Astrocyte of the hippocampus (primary cell): ENCODE measurements at regions not wholly inside any gene's neighbourhood (a gene's known extent, or its start where the extent isn't known, plus 50 kb on each side); places are given as distances from the start of the nearest gene placed in this dataset.
"Not testable (repeated sequence)": the region's sequence is repeated elsewhere in the genome, so short reads cannot be mapped to it uniquely, and the experiment has no call there.

Experiments
- DNase-seq: peaks from one replicate; pipeline ENCODE4 v3.0.0; 2011; ENCODE audit warnings: low read depth, low spot score

DNA sequence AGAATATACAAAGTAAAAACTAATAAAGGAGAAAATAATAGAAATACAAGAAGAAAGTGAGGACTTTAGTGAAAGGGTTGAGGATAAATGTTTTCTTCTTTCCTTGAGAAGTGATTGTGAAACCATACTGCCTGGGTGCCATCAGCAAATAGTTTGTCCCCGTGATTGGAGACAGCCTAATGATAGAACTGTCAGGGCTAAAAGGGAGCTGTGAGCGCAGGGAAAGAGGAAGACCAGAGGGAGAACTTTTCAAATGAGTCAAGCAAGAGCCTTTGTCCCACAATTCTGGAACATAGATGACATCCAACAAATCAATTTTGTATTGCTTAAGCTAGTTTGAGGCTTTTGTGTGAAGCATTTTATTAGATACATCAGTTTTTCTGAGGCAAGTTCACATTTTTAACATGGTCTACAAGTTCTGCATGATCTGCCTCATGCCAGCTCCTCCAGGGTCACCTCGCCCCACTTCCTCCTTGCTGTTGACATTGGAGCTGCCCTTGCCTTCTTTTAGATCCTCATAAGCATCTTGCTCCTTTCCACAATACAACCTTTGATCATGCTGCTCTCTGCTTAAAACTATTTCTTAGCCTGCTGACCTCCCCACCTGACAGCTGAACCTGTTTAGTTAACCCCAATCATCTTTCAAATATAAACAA, 213.4 kb upstream of the REG3G start:
- no peak for DNase-seq

DNA sequence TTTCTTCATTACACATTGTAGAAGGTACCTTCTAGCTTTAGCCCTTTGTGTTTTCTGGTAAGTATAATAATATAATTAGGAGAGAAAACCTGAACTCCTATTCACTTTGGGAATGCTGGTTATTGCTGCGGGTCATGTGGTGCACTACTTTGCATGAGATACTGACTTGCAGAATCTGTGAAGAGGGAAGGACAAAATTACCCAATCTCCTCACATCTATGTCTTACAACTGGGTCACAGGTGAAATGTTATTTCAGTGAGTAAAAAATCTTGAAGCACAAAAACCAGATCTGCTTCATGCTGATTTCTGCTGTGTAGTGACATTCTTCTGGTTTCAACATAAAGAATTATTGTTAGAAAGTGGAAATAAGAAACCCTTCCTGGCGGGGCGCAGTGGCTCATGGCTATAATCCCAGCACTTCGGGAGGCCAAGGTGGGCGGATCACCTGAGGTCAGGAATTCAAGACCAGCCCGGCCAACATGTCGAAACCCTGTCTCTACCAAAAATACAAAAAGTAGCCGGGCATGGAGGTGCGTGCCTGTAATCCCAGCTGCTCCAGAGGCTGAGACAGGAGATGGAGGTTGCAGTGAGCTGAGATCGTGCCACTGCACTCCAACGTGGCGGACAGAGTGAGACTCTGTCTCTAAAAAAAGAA, 211.0 kb upstream of the REG3G start:
- DNase-seq: no peak

DNA sequence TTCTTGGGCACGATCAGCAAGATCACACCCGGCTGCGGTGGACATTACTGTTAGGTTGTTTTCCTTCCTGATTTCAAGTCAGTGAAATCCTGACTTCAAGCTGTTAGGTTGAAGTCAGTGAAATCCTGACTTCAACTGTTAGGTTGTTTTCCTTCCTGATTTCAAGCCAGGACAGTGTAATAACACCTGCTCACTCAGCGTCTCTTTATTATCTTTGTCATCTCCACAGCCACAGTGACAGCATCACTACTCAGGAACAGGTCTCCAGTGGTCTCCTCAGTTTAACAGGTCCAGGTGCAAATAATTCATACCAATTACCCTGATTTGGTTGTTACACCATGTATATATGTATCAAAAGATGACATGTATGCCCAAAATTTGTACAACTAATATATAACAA, 208.1 kb upstream of the REG3G start:
- no peak for DNase-seq

DNA sequence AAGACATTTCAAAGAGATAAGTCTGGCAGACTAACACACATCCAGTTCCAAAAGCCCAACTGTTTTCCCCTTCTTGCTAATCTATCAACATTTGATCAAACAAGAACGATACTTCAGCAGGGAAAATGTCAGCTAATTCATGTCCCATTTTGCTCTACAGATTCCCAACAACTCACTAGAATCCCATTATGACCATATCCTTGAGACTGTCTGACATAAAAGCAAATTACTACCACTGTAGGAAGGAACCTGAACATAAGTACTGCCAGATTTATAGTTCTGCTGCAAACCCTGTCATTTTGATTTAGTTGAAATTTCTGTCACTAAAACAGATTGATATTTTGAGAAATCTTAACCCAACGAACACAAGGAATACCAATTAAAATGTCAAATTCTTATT, 193.0 kb upstream of the REG3G start:
- no peak for DNase-seq

DNA sequence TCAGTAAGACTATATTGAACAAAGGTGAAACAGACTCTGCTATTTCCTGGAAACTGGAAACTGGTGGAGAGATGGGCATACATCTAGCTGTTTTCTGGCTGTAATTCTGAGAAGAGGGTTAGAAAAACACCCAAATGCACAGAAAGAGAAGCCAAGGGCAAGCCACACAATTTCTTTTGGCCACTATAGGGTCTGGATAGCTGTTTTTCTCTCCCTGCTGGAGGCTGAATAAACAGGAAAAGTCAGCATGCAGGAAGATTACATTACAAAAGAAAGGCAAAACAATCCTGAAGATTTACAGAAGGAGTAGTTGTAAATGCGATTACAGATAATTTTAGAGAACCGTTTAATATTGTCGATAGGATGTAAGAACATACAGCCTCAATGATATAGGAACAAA, 186.2 kb upstream of the REG3G start:
- DNase-seq: peak; percentile 7

DNA sequence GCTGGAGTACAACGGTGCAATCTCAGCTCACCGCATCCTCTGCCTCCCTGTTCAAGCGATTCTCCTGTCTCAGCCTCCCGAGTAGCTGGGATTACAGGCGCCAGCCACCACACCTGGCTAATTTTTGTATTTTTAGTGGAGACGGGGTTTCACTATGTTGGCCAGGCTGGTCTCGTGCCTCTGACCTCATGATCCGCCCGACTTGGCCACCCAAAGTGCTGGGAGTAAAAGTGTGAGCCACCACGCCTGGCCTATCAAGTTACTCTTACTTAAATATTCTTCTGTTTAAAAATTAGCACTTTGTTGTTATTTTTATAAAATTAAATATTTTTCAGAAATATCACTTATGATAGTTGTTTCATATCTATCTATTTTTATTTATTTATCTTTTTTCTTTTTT, 185.2 kb upstream of the REG3G start:
- not testable (repeated sequence) for DNase-seq

DNA sequence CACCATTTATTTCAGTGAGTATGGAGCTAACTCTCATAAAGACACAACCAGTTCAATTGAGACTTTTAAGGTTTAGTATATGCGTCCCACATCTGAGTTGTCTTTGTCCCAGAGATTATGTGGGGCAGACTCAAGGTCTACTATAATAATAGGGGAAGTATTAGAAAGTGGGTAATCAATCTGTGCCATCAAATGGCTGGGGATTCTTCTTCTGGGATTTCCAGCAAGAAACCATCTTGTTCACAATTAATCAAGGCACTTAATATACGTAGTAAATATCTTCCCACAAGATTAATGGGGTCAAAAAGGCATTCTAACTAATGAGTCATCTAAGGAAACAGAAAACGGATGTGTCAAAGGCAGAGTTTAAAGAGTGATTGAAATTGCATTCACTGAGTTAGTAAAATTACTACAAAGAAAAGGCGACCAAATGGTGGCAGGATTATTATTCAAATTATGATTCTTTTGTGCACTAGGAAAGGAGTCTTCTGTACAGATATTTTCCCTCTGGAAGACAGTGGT, 179.8 kb upstream of the REG3G start:
- DNase-seq: no peak

DNA sequence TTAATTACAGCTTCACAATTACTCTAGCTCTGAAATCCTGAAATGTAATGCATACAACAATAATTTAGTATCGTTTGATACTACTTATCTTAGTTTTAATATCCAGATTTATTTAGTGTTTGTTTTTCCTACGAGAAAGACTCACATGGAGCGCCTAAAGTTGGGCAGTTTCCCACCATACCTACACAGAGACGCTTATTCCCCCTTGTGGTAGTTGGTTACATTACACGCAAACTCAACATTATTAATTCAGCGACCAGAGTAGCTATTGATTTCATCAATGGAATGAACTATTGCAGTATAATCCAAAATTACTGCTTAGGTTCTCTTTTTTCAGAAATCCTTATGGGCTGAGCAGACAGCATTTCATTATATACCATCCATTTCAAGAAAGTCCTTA, 164.0 kb upstream of the REG3G start:
- DNase-seq: no peak

DNA sequence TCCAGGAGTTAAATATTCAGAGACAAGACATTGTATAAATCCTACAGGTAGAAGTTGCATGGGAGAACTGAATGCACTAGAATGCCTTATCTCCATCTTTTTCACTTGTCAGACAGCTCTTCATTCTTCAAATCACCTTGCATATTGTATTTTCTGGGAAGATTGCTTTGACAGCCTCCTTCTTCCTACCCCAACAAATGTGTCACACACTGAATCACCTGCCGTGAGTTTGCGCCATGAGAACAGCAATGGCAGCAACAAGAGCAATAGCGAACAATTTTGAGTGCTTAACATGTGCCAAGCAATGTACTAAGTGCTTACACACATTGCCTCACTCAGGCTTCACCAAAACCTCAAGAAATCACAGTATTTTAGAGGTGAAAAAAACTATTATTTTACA, 161.3 kb upstream of the REG3G start:
- no peak for DNase-seq

DNA sequence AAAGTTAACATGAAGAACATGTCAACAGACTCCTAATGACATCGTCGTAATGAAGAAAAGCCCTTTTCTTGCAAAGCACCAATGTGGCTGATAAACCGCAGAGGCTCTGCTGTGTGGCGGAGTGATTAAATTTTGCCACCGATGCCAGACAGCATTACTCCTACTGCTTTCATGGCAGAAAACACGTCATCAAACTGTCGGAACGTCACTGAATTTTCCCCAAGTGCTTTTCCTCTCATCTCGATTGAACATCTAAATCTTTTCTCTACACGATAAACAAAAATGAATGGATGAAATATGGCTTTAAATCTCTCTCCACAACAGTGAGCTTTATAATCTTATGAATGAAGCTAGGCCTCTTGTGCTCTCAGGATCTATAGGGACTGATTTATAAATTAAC, 159.8 kb upstream of the REG3G start:
- DNase-seq: no peak

DNA sequence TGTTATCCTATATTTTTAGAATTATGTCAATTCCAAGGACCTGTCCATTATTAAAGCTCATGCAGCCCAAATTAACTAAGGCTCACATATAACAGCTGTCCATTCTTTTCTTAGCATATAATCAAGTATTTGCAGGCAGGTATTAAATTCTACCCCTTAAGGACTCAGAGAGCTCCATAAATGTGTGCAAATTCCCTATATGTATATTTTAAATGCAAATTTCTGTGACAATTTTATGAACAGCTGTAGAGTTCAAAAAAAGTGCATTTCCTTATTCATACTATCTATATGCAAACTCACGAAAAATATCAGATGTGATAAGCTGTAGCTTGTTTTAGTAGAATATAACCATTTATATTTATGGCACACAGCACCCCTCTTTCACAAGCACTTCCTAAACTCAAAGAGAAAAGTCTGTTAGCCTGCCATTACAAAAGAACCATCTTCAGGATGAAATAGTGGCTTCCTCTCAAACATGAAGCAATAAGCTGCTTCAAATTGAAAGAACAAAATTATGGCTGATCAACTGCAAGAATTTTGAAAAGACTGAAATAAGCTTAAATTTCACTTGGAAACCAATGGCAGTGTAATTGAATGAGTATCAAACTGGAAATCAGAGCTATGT, 155.0 kb upstream of the REG3G start:
- DNase-seq: no peak

DNA sequence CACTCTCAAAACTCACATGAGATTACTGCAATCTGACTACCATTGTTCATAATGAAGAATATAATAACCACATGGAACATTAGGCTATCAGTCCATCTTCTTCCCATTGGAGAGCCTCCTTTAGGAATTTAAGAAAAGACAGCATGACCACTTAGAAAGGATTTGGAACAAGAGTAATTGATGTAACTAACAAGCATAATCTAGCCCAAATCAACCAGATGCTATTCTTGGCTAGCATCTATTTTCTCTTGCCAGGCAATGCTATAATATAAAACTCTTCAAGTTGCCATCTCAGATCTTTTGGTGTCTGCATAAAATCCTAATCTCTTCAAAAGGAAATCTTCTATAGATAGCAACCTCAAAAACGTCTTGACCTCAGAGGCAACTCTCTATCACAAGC, 152.0 kb upstream of the REG3G start:
- DNase-seq: no peak

DNA sequence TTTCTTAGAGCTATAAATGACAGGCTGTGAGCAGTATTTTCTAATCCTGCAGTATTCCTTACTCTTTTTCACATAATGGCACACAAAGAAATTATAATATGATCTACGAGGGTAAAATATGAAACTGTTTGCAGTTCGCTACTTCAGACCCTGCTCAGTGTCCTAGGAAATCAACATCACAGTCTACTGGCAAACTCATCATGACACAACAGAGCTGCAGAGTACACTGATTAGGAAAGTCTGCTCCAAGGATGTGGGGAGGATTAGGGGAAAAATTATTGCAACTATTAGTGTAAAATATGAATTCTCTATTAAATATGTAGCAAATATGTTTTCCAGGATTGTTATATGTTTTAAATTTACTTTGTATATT, 149.2 kb upstream of the REG3G start:
- DNase-seq: no peak

DNA sequence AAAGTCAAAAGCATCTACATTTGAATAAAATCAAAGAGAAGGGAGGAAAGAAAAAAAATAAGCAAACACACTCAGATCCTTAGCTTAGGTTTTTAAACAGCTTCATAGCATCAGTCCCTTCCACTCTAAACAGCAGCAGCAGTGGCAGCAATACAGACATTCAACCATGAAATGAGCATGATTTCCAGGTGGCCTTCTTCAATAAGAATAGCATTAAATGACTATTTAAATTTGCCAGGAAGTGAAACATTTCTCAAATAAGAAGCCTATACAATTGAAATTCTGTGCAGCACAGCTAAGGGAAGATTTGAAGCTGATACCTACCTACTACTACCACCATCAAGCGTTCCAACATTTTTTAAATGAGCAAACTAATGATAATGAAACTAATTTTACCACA, 138.1 kb upstream of the REG3G start:
- DNase-seq: no peak

DNA sequence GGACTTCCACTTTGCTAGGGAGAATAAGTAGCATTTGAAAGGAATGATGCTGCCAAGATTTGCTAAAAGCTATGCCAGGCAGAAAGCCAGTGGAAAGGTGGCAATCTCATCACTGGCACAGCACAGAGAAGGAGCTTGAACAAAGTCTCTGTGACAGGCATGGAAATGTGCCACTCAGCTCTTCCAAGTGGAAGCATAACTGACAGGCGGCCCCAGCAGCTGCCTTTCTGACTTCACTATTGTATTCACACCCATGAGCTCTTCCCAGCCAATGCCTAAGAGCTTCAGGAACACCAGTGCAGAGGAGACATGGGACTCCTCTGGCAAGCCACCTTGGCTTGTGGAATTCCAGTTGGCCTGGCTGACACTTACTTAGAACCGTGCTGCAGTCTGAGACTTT, 134.6 kb upstream of the REG3G start:
- DNase-seq: no peak

DNA sequence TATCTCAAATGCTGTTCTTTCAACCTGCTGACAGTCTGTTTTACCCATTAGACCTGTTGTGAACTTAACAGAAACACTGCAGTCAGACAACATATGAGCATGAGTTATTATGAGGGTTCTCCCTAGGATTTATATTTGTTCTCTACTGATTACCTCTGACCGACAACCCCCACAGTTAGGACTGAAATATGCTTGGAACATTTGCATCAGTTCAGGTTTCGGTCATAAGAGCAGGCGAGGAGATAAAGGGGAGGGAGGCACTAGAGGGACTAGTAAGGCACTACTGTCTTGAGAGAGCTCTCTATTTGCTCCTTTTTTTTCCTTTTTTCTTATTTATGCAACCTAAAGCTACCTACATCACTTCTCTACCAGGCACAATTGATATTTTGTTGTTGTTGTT, 133.2 kb upstream of the REG3G start:
- no peak for DNase-seq

DNA sequence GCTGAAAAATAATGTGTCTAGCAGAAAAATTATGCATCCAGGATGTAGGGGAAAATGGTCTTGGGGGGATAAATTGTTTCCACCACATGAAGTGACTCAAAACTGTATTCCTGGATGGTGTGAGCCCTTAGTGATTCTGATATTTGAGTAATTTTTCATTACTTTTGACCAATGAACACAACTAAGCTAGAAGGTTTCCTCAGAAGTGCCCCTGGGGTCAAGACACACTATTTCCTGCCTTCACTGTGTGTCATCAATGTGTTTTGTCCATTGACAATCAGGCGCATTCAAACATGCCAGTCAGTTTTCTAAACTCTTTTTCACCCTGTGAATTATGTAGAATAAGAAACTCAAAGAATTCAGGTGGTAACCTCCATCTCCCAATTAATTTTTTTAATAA, 130.5 kb upstream of the REG3G start:
- no peak for DNase-seq

DNA sequence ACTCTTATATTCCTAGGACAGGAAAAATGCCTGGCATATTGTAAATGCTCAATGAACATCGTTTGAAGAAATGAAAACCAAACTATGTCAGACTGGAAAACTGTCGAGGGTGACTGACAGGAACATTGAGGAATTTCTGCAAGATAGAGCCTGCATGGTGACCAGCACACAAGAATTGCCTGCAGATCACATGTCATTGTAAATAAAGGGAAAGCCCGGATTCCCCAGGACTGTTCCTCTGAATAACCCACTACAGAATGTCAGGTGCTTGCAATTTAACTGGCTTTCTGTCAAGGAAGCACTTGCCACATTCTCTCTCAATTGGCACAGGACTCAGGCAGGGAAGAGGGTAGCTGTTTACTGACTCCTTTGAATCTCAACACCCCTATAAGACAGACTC, 129.0 kb upstream of the REG3G start:
- no peak for DNase-seq

DNA sequence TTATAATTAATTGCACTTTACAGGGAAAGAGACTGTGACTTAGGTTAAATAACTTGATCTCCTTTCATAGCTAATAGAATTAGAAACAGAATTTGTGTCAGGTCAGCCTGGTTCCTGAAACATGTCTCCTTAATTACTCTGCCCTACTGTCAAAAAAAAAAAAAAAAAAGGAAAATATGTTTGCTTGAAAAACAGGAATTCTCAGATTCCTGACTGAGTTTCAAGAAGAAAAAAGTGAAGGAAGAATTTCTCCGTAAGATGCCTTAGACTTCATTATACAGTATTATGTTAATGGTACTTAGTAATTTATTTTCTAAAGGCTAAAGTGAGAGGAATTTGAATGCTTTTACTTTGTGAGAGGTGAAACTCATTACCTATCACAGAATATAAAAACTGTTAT, 118.4 kb upstream of the REG3G start:
- DNase-seq: no peak

DNA sequence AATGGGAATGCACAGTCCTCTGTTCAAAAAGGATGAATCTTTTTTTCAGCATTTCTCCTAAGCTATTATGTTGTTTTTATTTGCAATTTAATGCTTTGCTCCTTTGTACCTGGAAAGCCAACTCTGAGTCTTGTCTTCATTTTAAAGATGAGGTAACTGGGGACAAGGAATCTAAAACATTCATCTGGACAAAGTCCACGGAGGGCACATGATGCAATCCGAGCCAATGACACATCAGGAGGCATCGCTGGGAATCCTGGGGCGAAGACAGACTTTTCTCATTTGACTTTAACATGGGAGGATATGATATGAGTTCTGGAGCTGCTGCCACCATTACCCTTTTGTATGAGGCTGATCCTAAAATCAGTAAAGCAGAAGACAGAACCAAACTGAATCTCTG, 116.5 kb upstream of the REG3G start:
- no peak for DNase-seq

DNA sequence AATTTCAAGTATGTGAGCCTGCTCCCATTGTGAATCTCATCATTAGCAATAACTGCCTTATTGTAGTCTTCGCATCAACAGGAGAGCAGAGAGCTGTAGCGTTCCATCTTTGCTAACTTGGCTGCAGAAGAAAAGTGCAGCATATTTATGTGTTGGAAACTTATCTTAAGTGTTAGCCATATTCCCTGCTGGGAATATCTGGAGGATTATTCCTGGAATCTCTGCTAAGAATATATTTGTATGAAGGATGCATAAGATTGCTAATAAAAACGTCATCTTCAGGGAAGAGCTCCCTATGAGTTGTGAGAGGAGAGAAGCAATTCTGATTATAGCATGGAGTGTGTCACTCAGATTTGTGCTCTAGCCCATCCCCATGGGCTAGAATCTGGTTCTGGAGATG, 115.1 kb upstream of the REG3G start:
- no peak for DNase-seq

DNA sequence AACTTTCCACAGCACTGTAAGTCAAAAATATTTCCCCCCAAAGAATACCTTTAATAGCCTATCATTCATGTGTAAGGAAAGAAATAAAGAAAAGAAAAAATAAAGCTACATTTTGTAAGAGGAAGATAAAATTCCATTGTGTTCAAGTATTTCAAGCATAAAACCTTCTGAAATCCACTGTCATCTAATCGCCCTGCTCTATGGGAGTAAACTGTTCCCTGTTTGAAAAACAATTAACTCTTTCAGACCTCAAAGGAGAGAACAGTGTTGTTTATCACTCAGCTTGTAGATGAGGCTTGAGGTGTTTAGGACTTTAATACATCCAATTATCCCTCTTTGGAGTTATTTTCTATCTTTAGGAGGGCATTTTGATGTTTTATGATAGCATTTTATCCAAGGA, 112.2 kb upstream of the REG3G start:
- no peak for DNase-seq

DNA sequence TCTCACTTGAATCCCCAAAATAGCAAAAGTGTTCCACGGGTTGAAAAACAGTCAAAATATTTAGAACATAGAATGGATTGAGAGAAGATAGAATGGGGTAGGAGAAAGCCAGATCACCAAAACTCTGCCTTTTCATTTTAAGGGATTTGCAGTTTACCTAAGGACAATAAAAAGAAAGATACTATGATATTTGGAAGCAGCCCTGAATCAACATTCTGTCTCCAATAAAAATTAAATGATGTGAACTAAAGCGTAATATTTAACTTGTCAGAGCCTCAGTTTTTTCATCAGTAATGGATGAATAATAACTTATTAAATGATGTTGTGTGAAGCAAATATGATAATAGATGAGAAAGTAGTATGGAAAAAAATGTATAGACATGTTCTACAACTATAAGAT, 100.2 kb upstream of the REG3G start:
- no peak for DNase-seq
